Neuronal stem cell (in vitro differentiated cells): ENCODE measurements at regions not wholly inside any gene's neighbourhood (a gene's known extent, or its start where the extent isn't known, plus 50 kb on each side); places are given as distances from the start of the nearest gene placed in this dataset.

Experiments
- DNase-seq: peaks from one replicate; pipeline ENCODE4 v3.0.0-alpha.2; 2013; ENCODE audit warnings: low spot score
- H2AFZ ChIP-seq: one replicate; pipeline ENCODE4 v1.6.1; 2013; ENCODE audit warnings: mild to moderate bottlenecking, low read length, inconsistent platforms
- H2AK5ac ChIP-seq: 2 replicates; pipeline ENCODE4 v1.6.1; 2013; ENCODE audit warnings: low read depth, mild to moderate bottlenecking, inconsistent platforms, low read length, moderate library complexity, mixed read lengths
- H2BK120ac ChIP-seq: 2 replicates; pipeline ENCODE4 v1.6.1; 2013; ENCODE audit warnings: low read depth, mild to moderate bottlenecking, inconsistent platforms, low read length, moderate library complexity, mixed read lengths
- H2BK12ac ChIP-seq: one replicate; pipeline ENCODE4 v1.6.1; 2013; ENCODE audit warnings: low read length, inconsistent platforms
- H2BK15ac ChIP-seq: 2 replicates; pipeline ENCODE4 v1.6.1; 2013; ENCODE audit warnings: mild to moderate bottlenecking, low read length, inconsistent platforms, mixed read lengths
- H2BK5ac ChIP-seq: one replicate; pipeline ENCODE4 v1.6.1; 2013; ENCODE audit warnings: inconsistent platforms, mild to moderate bottlenecking, low read length, moderate library complexity
- H3K14ac ChIP-seq: one replicate; pipeline ENCODE4 v1.6.1; 2013; ENCODE audit warnings: low read length, inconsistent platforms
- H3K18ac ChIP-seq: 2 replicates; pipeline ENCODE4 v1.6.1; 2013; ENCODE audit warnings: low read length, inconsistent platforms
- H3K23ac ChIP-seq: 2 replicates; pipeline ENCODE4 v1.6.1; 2013; ENCODE audit warnings: low read depth, mild to moderate bottlenecking, mixed read lengths, low read length, inconsistent platforms; ENCODE audit not compliant: poor library complexity
- H3K27ac ChIP-seq: replicated peaks from 3 replicates; pipeline ENCODE4 v1.5.1; 2013; ENCODE audit warnings: low read length, inconsistent platforms
- H3K27me3 ChIP-seq, 3 experiments: 2 replicates each; pipeline ENCODE4 v1.6.1; 2013; ENCODE audit warnings: low read length in 3 of 3, mild to moderate bottlenecking in 2 of 3, inconsistent platforms in 1 of 3, low read depth in 1 of 3, mixed read lengths in 1 of 3, moderate library complexity in 1 of 3; ENCODE audit not compliant: control insufficient read depth in 3 of 3, insufficient read depth in 3 of 3
- H3K36me3 ChIP-seq, 2 donors: replicated peaks in 1 of 2; 2 replicates each; pipeline ENCODE4 v1.6.1; 2013; ENCODE audit warnings: low read length in 2 of 2; ENCODE audit not compliant: control insufficient read depth in 2 of 2, insufficient read depth in 2 of 2
- H3K4ac ChIP-seq: 2 replicates; pipeline ENCODE4 v1.6.1; 2013; ENCODE audit warnings: inconsistent platforms, mild to moderate bottlenecking, low read length, moderate library complexity
- H3K4me1 ChIP-seq, 2 donors: 1 replicate in 1 of 2; 2 replicates in 1 of 2; pipeline ENCODE4 v1.6.1; 2013; ENCODE audit warnings: low read length in 2 of 2, low read depth in 1 of 2; ENCODE audit not compliant: control insufficient read depth in 2 of 2, insufficient read depth in 1 of 2
- H3K4me2 ChIP-seq: one replicate; pipeline ENCODE4 v1.6.1; 2013; ENCODE audit warnings: mild to moderate bottlenecking, low read length, inconsistent platforms; ENCODE audit not compliant: insufficient read depth, poor library complexity, severe bottlenecking
- H3K4me3 ChIP-seq, 2 donors: 2 replicates each; pipeline ENCODE4 v1.5.1; 2013; ENCODE audit warnings: low read length in 2 of 2, mild to moderate bottlenecking in 2 of 2, inconsistent platforms in 1 of 2, moderate library complexity in 1 of 2
- H3K79me1 ChIP-seq: one replicate; pipeline ENCODE4 v1.6.1; 2013; ENCODE audit warnings: low read depth, mild to moderate bottlenecking, inconsistent platforms, low read length, moderate library complexity
- H3K9ac ChIP-seq: one replicate; pipeline ENCODE4 v1.6.1; 2013; ENCODE audit warnings: mild to moderate bottlenecking, low read depth, low read length, inconsistent platforms; ENCODE audit not compliant: poor library complexity
- H3K9me3 ChIP-seq, 2 donors: replicated peaks in 1 of 2; 2 replicates each; pipeline versions ENCODE3 to v1.6.1; 2013; ENCODE audit warnings: low read length in 2 of 2, mild to moderate bottlenecking in 2 of 2, inconsistent platforms in 1 of 2, low read depth in 1 of 2, mixed read lengths in 1 of 2, moderate library complexity in 1 of 2; ENCODE audit not compliant: control insufficient read depth in 2 of 2, insufficient read depth in 1 of 2
- H4K8ac ChIP-seq: one replicate; pipeline ENCODE4 v1.6.1; 2013; ENCODE audit warnings: low read depth, mild to moderate bottlenecking, inconsistent platforms, low read length, moderate library complexity
- H4K91ac ChIP-seq: one replicate; pipeline ENCODE4 v1.6.1; 2013; ENCODE audit warnings: low read length, low read depth, mild to moderate bottlenecking, inconsistent platforms; ENCODE audit not compliant: poor library complexity
- WGBS, 2 donors: extraction: QIAGEN DNeasy Blood & Tissue Kit; methylation state at CpG; one replicate each; pipeline ENCODE4 v1.1.7; 2013; ENCODE audit warnings: missing lambda C conversion rate in 2 of 2, mixed read lengths in 1 of 2; ENCODE audit not compliant: insufficient read length in 2 of 2, insufficient replicate concordance in 1 of 2; ENCODE audit errors: extremely low coverage in 2 of 2; 5-methylcytosine and 5-hydroxymethylcytosine counted together

DNA sequence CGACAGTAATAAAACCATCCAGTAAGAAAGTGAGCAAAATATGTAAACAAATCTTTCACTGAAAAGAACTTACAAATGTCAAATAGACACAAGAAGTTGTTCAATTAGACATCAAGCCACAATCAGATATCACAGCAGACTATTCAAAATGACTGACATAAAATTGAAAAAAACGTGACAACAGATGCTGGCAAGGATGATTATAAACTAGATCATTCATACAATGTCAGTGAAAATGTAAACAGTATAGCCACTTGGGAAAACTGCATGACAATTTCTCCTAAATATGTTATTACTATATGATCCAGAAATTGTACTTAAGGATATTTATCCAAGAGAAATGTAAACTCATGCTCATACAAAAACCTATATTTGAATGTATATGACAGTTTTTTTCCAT, 609.4 kb upstream of the CNTNAP5 start:
- Histone ChIP-seq H2BK12ac (no peak overlapping the region), H3K23ac (no peak overlapping the region), H3K79me1 (no peaks in the 10 kb centered on the region), H3K4me1 (no peaks in the 10 kb centered on the region), H2BK5ac (no peak overlapping the region), H2BK15ac (no peak overlapping the region), H3K36me3 (no peaks in the 10 kb centered on the region), H2BK120ac (no peak overlapping the region), H2AK5ac (no peak overlapping the region), H4K8ac (no peak overlapping the region), H3K27me3 (no peaks in the 10 kb centered on the region), H3K4ac (no peak overlapping the region), H3K14ac (no peak overlapping the region), H3K4me3 (no peak overlapping the region), H4K91ac (no peak overlapping the region), H3K9ac (no peak overlapping the region), H3K18ac (no peak overlapping the region), H2AFZ (no peak overlapping the region), H3K27ac (no peak overlapping the region), H3K9me3 (no peaks in the 10 kb centered on the region), H3K4me2 (no peak overlapping the region)
- no CpG with 5 or more reads among the region's 2 CpGs for WGBS, 2 donors
- no peak for DNase-seq

DNA sequence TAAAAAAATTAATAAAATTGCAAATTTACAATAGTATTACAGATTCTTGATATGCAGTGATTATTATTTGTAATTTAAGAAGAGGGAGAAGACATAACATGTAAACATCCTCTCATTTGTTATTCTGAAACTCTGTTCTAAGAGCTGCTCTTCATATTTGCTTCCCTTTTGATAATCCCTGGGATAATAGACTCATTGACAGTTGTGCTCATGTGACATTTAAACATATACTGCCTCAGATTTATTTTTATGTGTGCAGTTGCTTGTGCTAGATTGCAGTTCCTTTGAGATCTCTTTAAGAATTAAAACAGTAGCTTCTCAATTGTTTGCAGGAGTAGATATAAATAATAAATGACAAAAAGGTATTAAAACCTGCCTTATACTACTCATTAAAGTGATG, 605.1 kb upstream of the CNTNAP5 start:
- no peak overlapping the region for H2AK5ac ChIP-seq
- H3K14ac ChIP-seq = no peak overlapping the region
- H3K36me3 ChIP-seq = no peaks in the 10 kb centered on the region
- no peaks in the 10 kb centered on the region for H3K27me3 ChIP-seq
- no peaks in the 10 kb centered on the region for H3K4me1 ChIP-seq
- H4K8ac ChIP-seq = no peak overlapping the region
- no peak overlapping the region for H2AFZ ChIP-seq
- H4K91ac ChIP-seq = no peak overlapping the region
- no peak overlapping the region for H3K18ac ChIP-seq
- no peak for DNase-seq
- no peak overlapping the region for H2BK12ac ChIP-seq
- H3K27ac ChIP-seq = no peak overlapping the region
- H3K4ac ChIP-seq = no peak overlapping the region
- no peak overlapping the region for H3K9ac ChIP-seq
- H3K23ac ChIP-seq = no peak overlapping the region
- no peaks in the 10 kb centered on the region for H3K9me3 ChIP-seq
- H3K4me2 ChIP-seq = no peak overlapping the region
- H2BK5ac ChIP-seq = no peak overlapping the region
- H3K4me3 ChIP-seq = no peak overlapping the region
- H2BK15ac ChIP-seq = no peak overlapping the region
- H3K79me1 ChIP-seq = no peaks in the 10 kb centered on the region
- H2BK120ac ChIP-seq = no peak overlapping the region

DNA sequence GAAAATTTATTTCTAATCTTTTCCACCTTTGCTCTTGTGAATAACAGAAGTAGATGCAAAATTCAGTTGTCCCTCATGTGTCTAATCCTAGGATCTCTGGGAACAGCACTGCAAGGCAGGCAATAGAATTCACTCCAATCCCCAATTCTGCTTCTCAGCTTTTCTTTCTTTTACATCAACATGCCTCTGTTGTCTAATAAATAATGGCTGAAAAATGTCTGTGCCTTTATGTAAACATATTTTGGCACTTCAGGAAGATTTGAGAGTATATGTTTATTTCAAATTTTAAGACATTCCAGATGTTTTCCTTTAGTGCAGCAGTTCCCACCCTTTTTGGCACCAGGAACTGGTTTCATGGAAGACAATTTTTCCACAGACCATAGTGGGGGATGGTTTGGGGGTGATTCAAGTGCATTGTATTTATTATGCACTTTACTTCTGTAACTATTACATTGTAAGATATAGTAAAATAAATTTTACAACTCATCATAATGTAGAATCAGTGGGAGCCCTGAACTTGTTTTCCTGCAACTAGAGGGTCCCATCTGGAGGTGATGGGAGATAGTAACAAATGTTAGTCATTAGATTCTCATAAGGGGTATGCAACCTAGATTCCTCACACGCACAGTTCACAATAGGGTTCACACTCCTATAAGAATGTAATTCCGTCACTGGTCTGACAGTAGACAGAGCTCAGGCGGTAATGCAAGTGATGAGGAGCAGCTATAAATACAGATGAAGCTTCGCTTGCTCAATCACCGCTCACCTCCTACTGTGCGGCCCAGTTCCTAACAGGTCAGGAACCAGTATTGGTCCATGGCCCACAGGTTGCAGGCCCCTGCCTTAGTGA, 590.3 kb upstream of the CNTNAP5 start:
- Histone ChIP-seq H2BK15ac (no peak overlapping the region), H3K9ac (no peak overlapping the region), H3K4me1 (no peaks in the 10 kb centered on the region), H2BK5ac (no peak overlapping the region), H2BK12ac (no peak overlapping the region), H3K4ac (no peak overlapping the region), H3K27me3 (no peaks in the 10 kb centered on the region), H3K36me3 (no peaks in the 10 kb centered on the region), H3K23ac (no peak overlapping the region), H3K18ac (no peak overlapping the region), H3K9me3 (no peaks in the 10 kb centered on the region), H3K79me1 (no peaks in the 10 kb centered on the region), H4K91ac (no peak overlapping the region), H2BK120ac (no peak overlapping the region), H2AK5ac (no peak overlapping the region), H3K4me2 (no peak overlapping the region), H3K27ac (no peak overlapping the region), H2AFZ (no peak overlapping the region), H4K8ac (no peak overlapping the region), H3K14ac (no peak overlapping the region), H3K4me3 (no peak overlapping the region)
- no peak for DNase-seq
- no CpG with 5 or more reads among the region's 6 CpGs for WGBS, 2 donors

GRCh38 chr2:123438251-123438650, 586.8 kb upstream of the CNTNAP5 start:
- Histone ChIP-seq H2AFZ (no peak overlapping the region), H3K27ac (no peak overlapping the region), H3K27me3 (no peaks in the 10 kb centered on the region), H3K18ac (no peak overlapping the region), H3K4me1 (no peaks in the 10 kb centered on the region), H3K9me3 (no peaks in the 10 kb centered on the region), H3K4ac (no peak overlapping the region), H3K23ac (no peak overlapping the region), H3K4me2 (no peak overlapping the region), H4K8ac (no peak overlapping the region), H3K9ac (no peak overlapping the region), H3K14ac (no peak overlapping the region), H4K91ac (no peak overlapping the region), H3K4me3 (no peak overlapping the region), H2BK12ac (no peak overlapping the region), H3K36me3 (no peaks in the 10 kb centered on the region), H2BK120ac (no peak overlapping the region), H2BK15ac (no peak overlapping the region), H3K79me1 (no peaks in the 10 kb centered on the region), H2AK5ac (no peak overlapping the region), H2BK5ac (no peak overlapping the region)
- WGBS, 2 donors = no CpG with 5 or more reads among the region's 1 CpG
- no peak for DNase-seq
